ENCODE measurements at regions not wholly inside any gene's neighbourhood (a gene's known extent, or its start where the extent isn't known, plus 50 kb on each side); places are given as distances from the start of the nearest gene placed in this dataset.

DNA sequence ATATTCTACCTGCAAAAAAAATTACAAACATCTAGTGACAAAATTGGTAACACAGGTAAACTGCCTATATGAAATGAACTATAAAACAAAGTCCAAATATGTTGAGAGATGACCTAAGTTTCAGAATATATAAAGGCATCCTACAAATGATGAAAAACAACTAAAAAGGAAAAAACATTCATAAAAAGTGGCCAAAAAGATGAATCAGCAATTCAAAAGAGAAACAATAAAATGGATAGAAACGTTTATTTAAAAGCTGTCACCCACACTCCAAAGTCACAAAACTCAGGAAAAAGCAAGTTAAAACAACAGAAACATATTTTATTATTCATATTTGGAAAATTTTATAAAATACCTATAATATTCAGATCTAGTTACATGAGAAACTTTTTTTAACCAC lies 106.5 kb upstream of the DCN start:
- TF ChIP-seq, protein P1, sequence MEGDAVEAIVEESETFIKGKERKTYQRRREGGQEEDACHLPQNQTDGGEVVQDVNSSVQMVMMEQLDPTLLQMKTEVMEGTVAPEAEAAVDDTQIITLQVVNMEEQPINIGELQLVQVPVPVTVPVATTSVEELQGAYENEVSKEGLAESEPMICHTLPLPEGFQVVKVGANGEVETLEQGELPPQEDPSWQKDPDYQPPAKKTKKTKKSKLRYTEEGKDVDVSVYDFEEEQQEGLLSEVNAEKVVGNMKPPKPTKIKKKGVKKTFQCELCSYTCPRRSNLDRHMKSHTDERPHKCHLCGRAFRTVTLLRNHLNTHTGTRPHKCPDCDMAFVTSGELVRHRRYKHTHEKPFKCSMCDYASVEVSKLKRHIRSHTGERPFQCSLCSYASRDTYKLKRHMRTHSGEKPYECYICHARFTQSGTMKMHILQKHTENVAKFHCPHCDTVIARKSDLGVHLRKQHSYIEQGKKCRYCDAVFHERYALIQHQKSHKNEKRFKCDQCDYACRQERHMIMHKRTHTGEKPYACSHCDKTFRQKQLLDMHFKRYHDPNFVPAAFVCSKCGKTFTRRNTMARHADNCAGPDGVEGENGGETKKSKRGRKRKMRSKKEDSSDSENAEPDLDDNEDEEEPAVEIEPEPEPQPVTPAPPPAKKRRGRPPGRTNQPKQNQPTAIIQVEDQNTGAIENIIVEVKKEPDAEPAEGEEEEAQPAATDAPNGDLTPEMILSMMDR (IDR thresholded peaks at IDR 0.05; ENCODE audit: poor library complexity), result no peak
- no peak for TF ChIP-seq EZH2phosphoT487 (IDR thresholded peaks at IDR 0.05; ENCODE audit: low read depth, severe bottlenecking, unreplicated experiment)

All from hepatocyte (in vitro differentiated cells).